GM23338 (cell line): ENCODE measurements at regions not wholly inside any gene's neighbourhood (a gene's known extent, or its start where the extent isn't known, plus 50 kb on each side); places are given as distances from the start of the nearest gene placed in this dataset.

ENCODE experiments used
- ATAC-seq: fragments of 200-7000 bp; cut with Tn5 transposase; 3 replicates; pipeline ENCODE4 v1.9.1; 2020
- DNase-seq: peaks from one replicate; pipeline ENCODE4 v3.0.0-alpha.2; 2015; ENCODE audit warnings: low spot score
- H2AFZ ChIP-seq: fragments of 200-600 bp; sonication (generic); 2 replicates; pipeline ENCODE4 v1.8.0; 2016; ENCODE audit warnings: antibody characterized with exemption, mild to moderate bottlenecking, moderate library complexity
- H3F3A ChIP-seq: fragments of 200-600 bp; sonication (generic); replicated peaks from 2 replicates; pipeline ENCODE4 v1.8.0; 2017; ENCODE audit warnings: antibody characterized with exemption, mixed run types, low read depth
- H3K27ac ChIP-seq: fragments of 200-600 bp; sonication (generic); 2 replicates; pipeline ENCODE4 v1.6.1; 2016; ENCODE audit warnings: low read depth
- H3K27me3 ChIP-seq: fragments of 200-600 bp; sonication (generic); 2 replicates; pipeline ENCODE4 v1.8.0; 2016; ENCODE audit warnings: mild to moderate bottlenecking, mixed run types, moderate library complexity; ENCODE audit not compliant: insufficient read depth
- H3K36me3 ChIP-seq: fragments of 200-600 bp; sonication (generic); 2 replicates; pipeline ENCODE4 v1.8.0; 2016; ENCODE audit warnings: mild to moderate bottlenecking; ENCODE audit not compliant: insufficient read depth
- H3K4me1 ChIP-seq: fragments of 200-600 bp; sonication (generic); 2 replicates; pipeline ENCODE4 v1.8.0; 2016; ENCODE audit warnings: mild to moderate bottlenecking, moderate library complexity; ENCODE audit not compliant: insufficient read depth
- H3K4me2 ChIP-seq: fragments of 200-600 bp; sonication (generic); 2 replicates; pipeline ENCODE4 v1.7.1; 2017; ENCODE audit warnings: mixed run types
- H3K4me3 ChIP-seq: fragments of 200-600 bp; sonication (generic); 2 replicates; pipeline ENCODE4 v1.6.1; 2016; ENCODE audit warnings: mixed run types
- H3K79me2 ChIP-seq: fragments of 200-600 bp; sonication (generic); replicated peaks from 2 replicates; pipeline ENCODE4 v1.8.0; 2017; ENCODE audit warnings: mild to moderate bottlenecking; ENCODE audit not compliant: insufficient read depth
- H3K9me2 ChIP-seq: fragments of 200-600 bp; sonication (generic); 2 replicates; pipeline ENCODE4 v1.8.0; 2017; ENCODE audit not compliant: insufficient read depth
- H4K20me1 ChIP-seq: fragments of 200-600 bp; sonication (generic); replicated peaks from 2 replicates; pipeline ENCODE4 v1.8.0; 2017; ENCODE audit warnings: mild to moderate bottlenecking; ENCODE audit not compliant: insufficient read depth
- H3K27ac Mint-ChIP-seq: 2 replicates; pipeline ENCODE4 v1.8.0; 2020; ENCODE audit warnings: inconsistent platforms, mild to moderate bottlenecking, moderate library complexity, mixed read lengths
- H3K27me3 Mint-ChIP-seq: 3 replicates; pipeline ENCODE4 v1.8.0; 2022; ENCODE audit warnings: low read depth, mild to moderate bottlenecking, moderate library complexity, mixed read lengths, inconsistent platforms; ENCODE audit not compliant: insufficient read depth, poor library complexity
- H3K36me3 Mint-ChIP-seq: 3 replicates; pipeline ENCODE4 v1.8.0; 2021; ENCODE audit warnings: low read depth, mild to moderate bottlenecking, inconsistent platforms, moderate library complexity, mixed read lengths
- H3K4me1 Mint-ChIP-seq: 3 replicates; pipeline ENCODE4 v1.8.0; 2020; ENCODE audit warnings: mild to moderate bottlenecking, inconsistent platforms, mixed read lengths
- H3K4me3 Mint-ChIP-seq: 3 replicates; pipeline ENCODE4 v1.8.0; 2021; ENCODE audit warnings: moderate library complexity, mild to moderate bottlenecking, inconsistent platforms, mixed read lengths
- H3K9me3 Mint-ChIP-seq: 3 replicates; pipeline ENCODE4 v1.8.0; 2020; ENCODE audit warnings: moderate library complexity, mild to moderate bottlenecking, inconsistent platforms, mixed read lengths
- CREB1 ChIP-seq: fragments of 250-450 bp; sonication (Bioruptor Pico); IDR thresholded peaks from 2 replicates; pipeline ENCODE4 v1.5.0; 2020; ENCODE audit warnings: low read depth, mild to moderate bottlenecking, moderate library complexity
- EZH2 ChIP-seq: fragments of 200-600 bp; sonication (generic); IDR thresholded peaks from one replicate; pipeline ENCODE4 v1.8.0; 2017; ENCODE audit warnings: antibody characterized with exemption, mild to moderate bottlenecking, low read depth; ENCODE audit not compliant: unreplicated experiment
- EZH2phosphoT487 ChIP-seq: fragments of 200-600 bp; sonication (generic); IDR thresholded peaks from one replicate; pipeline ENCODE4 v1.8.1; 2018; ENCODE audit warnings: antibody characterized with exemption; ENCODE audit not compliant: unreplicated experiment
- JUNB ChIP-seq: IDR thresholded peaks from one replicate; pipeline ENCODE4 v1.6.1; 2016; ENCODE audit warnings: antibody characterized with exemption; ENCODE audit not compliant: unreplicated experiment
- NANOG ChIP-seq: IDR thresholded peaks from 2 replicates; pipeline ENCODE4 v1.6.1; 2016; ENCODE audit warnings: antibody characterized with exemption, borderline replicate concordance
- POLR2AphosphoS5 ChIP-seq: IDR thresholded peaks from 2 replicates; pipeline ENCODE4 v1.6.1; 2016; ENCODE audit warnings: antibody characterized with exemption, low read depth
- STAT1 ChIP-seq: IDR thresholded peaks from one replicate; pipeline ENCODE4 v1.6.1; 2016; ENCODE audit warnings: antibody characterized with exemption; ENCODE audit not compliant: unreplicated experiment
- ZNF114 ChIP-seq: fragments of 250-450 bp; sonication (Bioruptor Pico); IDR thresholded peaks from 2 replicates; pipeline ENCODE4 v1.5.0; 2020; ENCODE audit warnings: mild to moderate bottlenecking, moderate library complexity
- ZNF331 ChIP-seq: fragments of 250-450 bp; sonication (Bioruptor Pico); IDR thresholded peaks from 2 replicates; pipeline ENCODE4 v1.5.0; 2020; ENCODE audit warnings: low read depth, mild to moderate bottlenecking, moderate library complexity
- TF ChIP-seq, protein P1 (sequence below): IDR thresholded peaks from 2 replicates; pipeline ENCODE4 v1.6.1; 2016; ENCODE audit warnings: antibody characterized with exemption
- TF ChIP-seq, protein P2 (sequence below): fragments of 250-450 bp; sonication (Bioruptor Pico); IDR thresholded peaks from 2 replicates; pipeline ENCODE4 v1.5.0; 2020; ENCODE audit warnings: mild to moderate bottlenecking, moderate library complexity
- TF ChIP-seq, protein P3 (sequence below), 2 experiments: fragments of 200-600 bp in 1 of 2; sonication (generic) in 1 of 2; conservative IDR thresholded peaks; 2 replicates each; pipeline versions ENCODE4 v1.5.1 to v1.6.1; 2016 to 2017; ENCODE audit warnings: antibody characterized with exemption in 2 of 2, low read depth in 2 of 2, mild to moderate bottlenecking in 2 of 2, moderate library complexity in 1 of 2

DNA sequence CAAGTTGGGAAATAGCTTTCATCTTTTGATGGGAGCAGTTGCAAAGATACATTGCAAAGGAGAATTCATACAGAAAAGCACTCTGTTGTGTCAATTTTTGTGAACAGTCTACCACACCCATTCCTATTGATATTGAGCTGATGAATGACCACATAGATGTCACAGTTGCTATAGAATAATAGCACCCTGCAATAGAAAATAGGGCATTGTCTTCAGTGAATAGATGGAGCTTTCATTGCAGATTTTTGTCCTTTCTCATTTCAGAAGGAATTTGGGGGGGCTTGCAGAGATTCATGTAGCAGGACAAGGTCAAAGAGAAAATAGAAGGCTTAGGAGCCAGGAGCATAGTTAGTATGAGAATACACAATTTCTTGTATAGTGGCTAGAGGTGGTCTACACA is 237.9 kb downstream of the TMEM38B start:
- Mint-ChIP-seq H3K36me3 (peaks cover 3% of the 10 kb centered on the region; the same call in 2 of the 3 replicates), H3K27ac (no peak overlapping the region), H3K27me3 (peaks cover 3% of the 10 kb centered on the region), H3K9me3 (peaks cover 4% of the 10 kb centered on the region; the same call in 2 of the 3 replicates), H3K4me1 (no peaks in the 10 kb centered on the region), H3K4me3 (no peak overlapping the region)
- Histone ChIP-seq H2AFZ (no peak overlapping the region), H3K4me2 (no peak overlapping the region), H3K9me2 (peaks cover 7% of the 10 kb centered on the region), H3K4me3 (no peak overlapping the region), H3K36me3 (no peaks in the 10 kb centered on the region), H4K20me1 (no peaks in the 10 kb centered on the region), H3F3A (no peaks in the 10 kb centered on the region), H3K27me3 (no peaks in the 10 kb centered on the region), H3K27ac (no peak overlapping the region), H3K4me1 (no peaks in the 10 kb centered on the region), H3K79me2 (no peaks in the 10 kb centered on the region)
- ATAC-seq (no peak), DNase-seq (no peak)
- TF ChIP-seq JUNB: no peak
- TF ChIP-seq, protein P1, sequence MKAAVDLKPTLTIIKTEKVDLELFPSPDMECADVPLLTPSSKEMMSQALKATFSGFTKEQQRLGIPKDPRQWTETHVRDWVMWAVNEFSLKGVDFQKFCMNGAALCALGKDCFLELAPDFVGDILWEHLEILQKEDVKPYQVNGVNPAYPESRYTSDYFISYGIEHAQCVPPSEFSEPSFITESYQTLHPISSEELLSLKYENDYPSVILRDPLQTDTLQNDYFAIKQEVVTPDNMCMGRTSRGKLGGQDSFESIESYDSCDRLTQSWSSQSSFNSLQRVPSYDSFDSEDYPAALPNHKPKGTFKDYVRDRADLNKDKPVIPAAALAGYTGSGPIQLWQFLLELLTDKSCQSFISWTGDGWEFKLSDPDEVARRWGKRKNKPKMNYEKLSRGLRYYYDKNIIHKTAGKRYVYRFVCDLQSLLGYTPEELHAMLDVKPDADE: no peak
- no peak for TF ChIP-seq POLR2AphosphoS5
- TF ChIP-seq EZH2: no peak
- no peak for TF ChIP-seq EZH2phosphoT487

DNA sequence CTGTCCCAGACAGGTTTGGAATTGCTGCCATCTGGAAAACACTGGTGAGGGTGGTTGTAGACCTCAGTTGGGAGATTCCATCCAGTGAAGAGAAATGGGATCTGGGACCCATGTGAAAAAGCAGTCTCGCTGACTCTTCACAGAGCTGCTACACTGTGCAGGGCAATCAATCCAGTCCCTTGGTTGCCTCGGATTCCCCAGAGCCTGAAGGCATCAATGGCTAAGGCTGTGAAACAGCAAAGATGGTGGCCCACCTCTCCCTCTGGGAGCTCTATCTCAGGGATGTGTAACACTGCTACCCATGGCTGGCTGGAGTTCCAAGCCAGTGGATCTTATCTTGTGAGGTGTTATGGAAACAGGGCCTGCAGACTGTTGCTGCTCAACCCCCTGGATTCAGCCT is 256.1 kb downstream of the TMEM38B start:
- no peaks in the 10 kb centered on the region for H3K27me3 ChIP-seq
- Mint-ChIP-seq H3K27ac (no peak overlapping the region), H3K4me3 (no peak overlapping the region), H3K27me3 (peaks cover 4% of the 10 kb centered on the region), H3K4me1 (peaks cover 8% of the 10 kb centered on the region), H3K36me3 (no peaks in the 10 kb centered on the region; the same call in 2 of the 3 replicates), H3K9me3 (no peaks in the 10 kb centered on the region; the same call in none of the 3 replicates)
- ATAC-seq (no peak), DNase-seq (no peak)
- H3K4me2 ChIP-seq: no peak overlapping the region
- no peaks in the 10 kb centered on the region for H4K20me1 ChIP-seq
- no peaks in the 10 kb centered on the region for H3K9me2 ChIP-seq
- no peak overlapping the region for H3K27ac ChIP-seq
- H3F3A ChIP-seq: no peaks in the 10 kb centered on the region
- no peaks in the 10 kb centered on the region for H3K36me3 ChIP-seq
- no peaks in the 10 kb centered on the region for H3K79me2 ChIP-seq
- peaks cover 8% of the 10 kb centered on the region; the same call in 1 of the 2 replicates for H3K4me1 ChIP-seq
- H3K4me3 ChIP-seq: no peak overlapping the region
- H2AFZ ChIP-seq: no peak overlapping the region
- TF ChIP-seq ZNF114: no peak
- TF ChIP-seq STAT1: no peak
- TF ChIP-seq, protein P1: no peak
- TF ChIP-seq, protein P2, sequence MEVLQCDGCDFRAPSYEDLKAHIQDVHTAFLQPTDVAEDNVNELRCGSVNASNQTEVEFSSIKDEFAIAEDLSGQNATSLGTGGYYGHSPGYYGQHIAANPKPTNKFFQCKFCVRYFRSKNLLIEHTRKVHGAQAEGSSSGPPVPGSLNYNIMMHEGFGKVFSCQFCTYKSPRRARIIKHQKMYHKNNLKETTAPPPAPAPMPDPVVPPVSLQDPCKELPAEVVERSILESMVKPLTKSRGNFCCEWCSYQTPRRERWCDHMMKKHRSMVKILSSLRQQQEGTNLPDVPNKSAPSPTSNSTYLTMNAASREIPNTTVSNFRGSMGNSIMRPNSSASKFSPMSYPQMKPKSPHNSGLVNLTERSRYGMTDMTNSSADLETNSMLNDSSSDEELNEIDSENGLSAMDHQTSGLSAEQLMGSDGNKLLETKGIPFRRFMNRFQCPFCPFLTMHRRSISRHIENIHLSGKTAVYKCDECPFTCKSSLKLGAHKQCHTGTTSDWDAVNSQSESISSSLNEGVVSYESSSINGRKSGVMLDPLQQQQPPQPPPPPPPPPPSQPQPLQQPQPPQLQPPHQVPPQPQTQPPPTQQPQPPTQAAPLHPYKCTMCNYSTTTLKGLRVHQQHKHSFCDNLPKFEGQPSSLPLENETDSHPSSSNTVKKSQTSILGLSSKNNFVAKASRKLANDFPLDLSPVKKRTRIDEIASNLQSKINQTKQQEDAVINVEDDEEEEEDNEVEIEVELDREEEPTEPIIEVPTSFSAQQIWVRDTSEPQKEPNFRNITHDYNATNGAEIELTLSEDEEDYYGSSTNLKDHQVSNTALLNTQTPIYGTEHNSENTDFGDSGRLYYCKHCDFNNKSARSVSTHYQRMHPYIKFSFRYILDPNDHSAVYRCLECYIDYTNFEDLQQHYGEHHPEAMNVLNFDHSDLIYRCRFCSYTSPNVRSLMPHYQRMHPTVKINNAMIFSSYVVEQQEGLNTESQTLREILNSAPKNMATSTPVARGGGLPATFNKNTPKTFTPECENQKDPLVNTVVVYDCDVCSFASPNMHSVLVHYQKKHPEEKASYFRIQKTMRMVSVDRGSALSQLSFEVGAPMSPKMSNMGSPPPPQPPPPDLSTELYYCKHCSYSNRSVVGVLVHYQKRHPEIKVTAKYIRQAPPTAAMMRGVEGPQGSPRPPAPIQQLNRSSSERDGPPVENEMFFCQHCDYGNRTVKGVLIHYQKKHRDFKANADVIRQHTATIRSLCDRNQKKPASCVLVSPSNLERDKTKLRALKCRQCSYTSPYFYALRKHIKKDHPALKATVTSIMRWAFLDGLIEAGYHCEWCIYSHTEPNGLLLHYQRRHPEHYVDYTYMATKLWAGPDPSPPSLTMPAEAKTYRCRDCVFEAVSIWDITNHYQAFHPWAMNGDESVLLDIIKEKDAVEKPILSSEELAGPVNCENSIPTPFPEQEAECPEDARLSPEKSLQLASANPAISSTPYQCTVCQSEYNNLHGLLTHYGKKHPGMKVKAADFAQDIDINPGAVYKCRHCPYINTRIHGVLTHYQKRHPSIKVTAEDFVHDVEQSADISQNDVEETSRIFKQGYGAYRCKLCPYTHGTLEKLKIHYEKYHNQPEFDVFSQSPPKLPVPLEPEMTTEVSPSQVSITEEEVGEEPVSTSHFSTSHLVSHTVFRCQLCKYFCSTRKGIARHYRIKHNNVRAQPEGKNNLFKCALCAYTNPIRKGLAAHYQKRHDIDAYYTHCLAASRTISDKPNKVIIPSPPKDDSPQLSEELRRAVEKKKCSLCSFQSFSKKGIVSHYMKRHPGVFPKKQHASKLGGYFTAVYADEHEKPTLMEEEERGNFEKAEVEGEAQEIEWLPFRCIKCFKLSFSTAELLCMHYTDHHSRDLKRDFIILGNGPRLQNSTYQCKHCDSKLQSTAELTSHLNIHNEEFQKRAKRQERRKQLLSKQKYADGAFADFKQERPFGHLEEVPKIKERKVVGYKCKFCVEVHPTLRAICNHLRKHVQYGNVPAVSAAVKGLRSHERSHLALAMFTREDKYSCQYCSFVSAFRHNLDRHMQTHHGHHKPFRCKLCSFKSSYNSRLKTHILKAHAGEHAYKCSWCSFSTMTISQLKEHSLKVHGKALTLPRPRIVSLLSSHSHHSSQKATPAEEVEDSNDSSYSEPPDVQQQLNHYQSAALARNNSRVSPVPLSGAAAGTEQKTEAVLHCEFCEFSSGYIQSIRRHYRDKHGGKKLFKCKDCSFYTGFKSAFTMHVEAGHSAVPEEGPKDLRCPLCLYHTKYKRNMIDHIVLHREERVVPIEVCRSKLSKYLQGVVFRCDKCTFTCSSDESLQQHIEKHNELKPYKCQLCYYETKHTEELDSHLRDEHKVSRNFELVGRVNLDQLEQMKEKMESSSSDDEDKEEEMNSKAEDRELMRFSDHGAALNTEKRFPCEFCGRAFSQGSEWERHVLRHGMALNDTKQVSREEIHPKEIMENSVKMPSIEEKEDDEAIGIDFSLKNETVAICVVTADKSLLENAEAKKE (CRISPR knock-in tag): no peak
- TF ChIP-seq EZH2phosphoT487: no peak
- no peak for TF ChIP-seq EZH2
- TF ChIP-seq NANOG: no peak
- TF ChIP-seq CREB1: no peak
- TF ChIP-seq ZNF331: no peak
- TF ChIP-seq POLR2AphosphoS5: no peak
- no peak for TF ChIP-seq JUNB
- TF ChIP-seq, protein P3, sequence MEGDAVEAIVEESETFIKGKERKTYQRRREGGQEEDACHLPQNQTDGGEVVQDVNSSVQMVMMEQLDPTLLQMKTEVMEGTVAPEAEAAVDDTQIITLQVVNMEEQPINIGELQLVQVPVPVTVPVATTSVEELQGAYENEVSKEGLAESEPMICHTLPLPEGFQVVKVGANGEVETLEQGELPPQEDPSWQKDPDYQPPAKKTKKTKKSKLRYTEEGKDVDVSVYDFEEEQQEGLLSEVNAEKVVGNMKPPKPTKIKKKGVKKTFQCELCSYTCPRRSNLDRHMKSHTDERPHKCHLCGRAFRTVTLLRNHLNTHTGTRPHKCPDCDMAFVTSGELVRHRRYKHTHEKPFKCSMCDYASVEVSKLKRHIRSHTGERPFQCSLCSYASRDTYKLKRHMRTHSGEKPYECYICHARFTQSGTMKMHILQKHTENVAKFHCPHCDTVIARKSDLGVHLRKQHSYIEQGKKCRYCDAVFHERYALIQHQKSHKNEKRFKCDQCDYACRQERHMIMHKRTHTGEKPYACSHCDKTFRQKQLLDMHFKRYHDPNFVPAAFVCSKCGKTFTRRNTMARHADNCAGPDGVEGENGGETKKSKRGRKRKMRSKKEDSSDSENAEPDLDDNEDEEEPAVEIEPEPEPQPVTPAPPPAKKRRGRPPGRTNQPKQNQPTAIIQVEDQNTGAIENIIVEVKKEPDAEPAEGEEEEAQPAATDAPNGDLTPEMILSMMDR (conservative IDR thresholded peaks at IDR 0.05; ENCODE audit: low read depth in 2 of 2): no peak
